ENCODE measurements at regions not wholly inside any gene's neighbourhood (a gene's known extent, or its start where the extent isn't known, plus 50 kb on each side); places are given as distances from the start of the nearest gene placed in this dataset.
A peak's percentile ranks its signal among the peaks of the same experiment; 100 is the strongest.

GRCh38 chr6:120620900-120621299 is 713.4 kb downstream of the TBC1D32 start:
- no peak for DNase-seq

- DNase-seq, result no peak
These were observed 719.0 kb downstream of the TBC1D32 start for GRCh38 chr6:120615238-120615637.

GRCh38 chr6:120614723-120615122 is 719.6 kb downstream of the TBC1D32 start:
- DNase-seq, result no peak

- no peak for DNase-seq
These were observed 725.5 kb downstream of the TBC1D32 start for GRCh38 chr6:120608826-120609225.

- DNase-seq, result no peak
These were observed 727.5 kb downstream of the TBC1D32 start for GRCh38 chr6:120606743-120607142.

GRCh38 chr6:120604510-120604909 is 729.8 kb downstream of the TBC1D32 start:
- no peak for DNase-seq

GRCh38 chr6:120590611-120591010 is 743.7 kb downstream of the TBC1D32 start:
- no peak for DNase-seq

- no peak for DNase-seq
These were observed 745.9 kb downstream of the TBC1D32 start for GRCh38 chr6:120588424-120588823.

- DNase-seq, result no peak
These were observed 746.9 kb downstream of the TBC1D32 start for GRCh38 chr6:120587381-120587780.

GRCh38 chr6:120584111-120584760 is 750.0 kb downstream of the TBC1D32 start:
- no peak for DNase-seq

GRCh38 chr6:120576061-120576460 is 758.2 kb downstream of the TBC1D32 start:
- no peak for DNase-seq

- DNase-seq, result no peak
These were observed 764.6 kb downstream of the TBC1D32 start for GRCh38 chr6:120569714-120570113.

GRCh38 chr6:120564779-120565178 is 769.5 kb downstream of the TBC1D32 start:
- no peak for DNase-seq

GRCh38 chr6:120558294-120558693 is 776.0 kb downstream of the TBC1D32 start:
- DNase-seq, result no peak

- DNase-seq, result no peak
These were observed 776.7 kb downstream of the TBC1D32 start for GRCh38 chr6:120557554-120557953.

- DNase-seq, result no peak
These were observed 777.8 kb downstream of the TBC1D32 start for GRCh38 chr6:120556491-120556890.

GRCh38 chr6:120553353-120553752 is 780.9 kb downstream of the TBC1D32 start:
- DNase-seq, result no peak

GRCh38 chr6:120545353-120545752 is 788.9 kb downstream of the TBC1D32 start:
- DNase-seq, result no peak

GRCh38 chr6:120534954-120535353 is 799.3 kb downstream of the TBC1D32 start:
- peak in 1 of 5 experiments; percentile 61 for DNase-seq

- DNase-seq, result no peak
These were observed 807.7 kb downstream of the TBC1D32 start for GRCh38 chr6:120526576-120526975.

- no peak for DNase-seq
These were observed 819.7 kb downstream of the TBC1D32 start for GRCh38 chr6:120514544-120514943.

- DNase-seq, result no peak
These were observed 822.6 kb downstream of the TBC1D32 start for GRCh38 chr6:120511712-120512111.

- DNase-seq, result no peak
These were observed 835.6 kb downstream of the TBC1D32 start for GRCh38 chr6:120498711-120499110.

GRCh38 chr6:120496661-120497060 is 837.6 kb downstream of the TBC1D32 start:
- no peak for DNase-seq

- DNase-seq, result no peak
These were observed 840.8 kb downstream of the TBC1D32 start for GRCh38 chr6:120493505-120493904.

All from T-helper 2 cell (primary cell).